Thyroid gland (tissue), 4 donors: ENCODE measurements at regions not wholly inside any gene's neighbourhood (a gene's known extent, or its start where the extent isn't known, plus 50 kb on each side); places are given as distances from the start of the nearest gene placed in this dataset.

ENCODE experiments used
- POLR2A ChIP-seq, 2 donors: fragments of 450-650 bp; IDR thresholded peaks; one replicate each; pipeline ENCODE4 v1.6.1; 2017; ENCODE audit warnings: antibody characterized with exemption in 2 of 2, mild to moderate bottlenecking in 2 of 2, moderate library complexity in 1 of 2
- TF ChIP-seq, protein P1 (sequence below), 6 experiments: fragments of 200-600 bp in 3 of 6; fragments of 450-650 bp in 3 of 6; sonication (generic) in 3 of 6; IDR thresholded peaks; one replicate each; pipeline ENCODE4 v1.5.1; 2016 to 2019; ENCODE audit warnings: antibody characterized with exemption in 6 of 6, mild to moderate bottlenecking in 2 of 6, inconsistent platforms in 1 of 6, moderate library complexity in 1 of 6

DNA sequence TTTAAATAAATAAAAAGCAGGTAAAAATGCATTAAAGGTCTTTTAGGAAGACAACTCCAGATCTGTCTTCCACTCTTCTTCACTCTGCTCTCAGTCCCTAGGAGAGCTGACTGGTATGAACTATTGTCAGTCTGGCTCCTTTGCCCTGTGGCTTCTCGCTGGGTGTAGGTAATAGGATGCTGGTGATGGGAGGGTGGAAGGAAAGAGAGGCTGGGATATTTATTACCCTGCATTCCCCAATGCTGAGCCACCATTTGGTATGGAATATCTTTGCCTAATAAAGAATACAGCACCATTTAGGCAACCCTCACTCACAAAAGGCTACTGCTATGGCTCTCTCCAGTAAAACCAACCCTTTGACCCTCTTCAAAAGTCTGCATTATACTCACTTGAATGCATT is 326.9 kb downstream of the CNTN3 start:
- TF ChIP-seq POLR2A (IDR thresholded peaks at IDR 0.05), result no peak
- TF ChIP-seq, protein P1, sequence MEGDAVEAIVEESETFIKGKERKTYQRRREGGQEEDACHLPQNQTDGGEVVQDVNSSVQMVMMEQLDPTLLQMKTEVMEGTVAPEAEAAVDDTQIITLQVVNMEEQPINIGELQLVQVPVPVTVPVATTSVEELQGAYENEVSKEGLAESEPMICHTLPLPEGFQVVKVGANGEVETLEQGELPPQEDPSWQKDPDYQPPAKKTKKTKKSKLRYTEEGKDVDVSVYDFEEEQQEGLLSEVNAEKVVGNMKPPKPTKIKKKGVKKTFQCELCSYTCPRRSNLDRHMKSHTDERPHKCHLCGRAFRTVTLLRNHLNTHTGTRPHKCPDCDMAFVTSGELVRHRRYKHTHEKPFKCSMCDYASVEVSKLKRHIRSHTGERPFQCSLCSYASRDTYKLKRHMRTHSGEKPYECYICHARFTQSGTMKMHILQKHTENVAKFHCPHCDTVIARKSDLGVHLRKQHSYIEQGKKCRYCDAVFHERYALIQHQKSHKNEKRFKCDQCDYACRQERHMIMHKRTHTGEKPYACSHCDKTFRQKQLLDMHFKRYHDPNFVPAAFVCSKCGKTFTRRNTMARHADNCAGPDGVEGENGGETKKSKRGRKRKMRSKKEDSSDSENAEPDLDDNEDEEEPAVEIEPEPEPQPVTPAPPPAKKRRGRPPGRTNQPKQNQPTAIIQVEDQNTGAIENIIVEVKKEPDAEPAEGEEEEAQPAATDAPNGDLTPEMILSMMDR (IDR thresholded peaks at IDR 0.05), result no peak
